GM13976 (cell line): ENCODE measurements at regions not wholly inside any gene's neighbourhood (a gene's known extent, or its start where the extent isn't known, plus 50 kb on each side); places are given as distances from the start of the nearest gene placed in this dataset.

ENCODE experiments used
- DNase-seq: peaks from one replicate; pipeline ENCODE4 v3.0.0; 2012; ENCODE audit warnings: low spot score
- CTCF ChIP-seq: IDR thresholded peaks from 2 replicates; pipeline ENCODE4 v1.5.1; 2012; ENCODE audit warnings: borderline replicate concordance, mild to moderate bottlenecking; ENCODE audit not compliant: insufficient read depth; ENCODE audit errors: extremely low read depth, missing control alignments, control extremely low read depth
- in situ Hi-C: fragments of 300-500 bp; cut with MboI; formaldehyde crosslinking; loops from one replicate; pipeline ENCODE4 v1.12.0; 2022; ENCODE audit warnings: low sequenced_read_pairs, mixed read lengths, inconsistent platforms; ENCODE audit not compliant: unreplicated experiment

GRCh38 chr11:33500861-33501479 is 199.7 kb downstream of the C11orf91 start:
- DNase-seq: no peak
- TF ChIP-seq CTCF: no peak
- in situ Hi-C loops: no loop called here

- no peak for TF ChIP-seq CTCF
- no peak for DNase-seq
- in situ Hi-C loops: no loop called here
These were observed 200.3 kb downstream of the C11orf91 start for GRCh38 chr11:33500332-33500731.

GRCh38 chr11:33492596-33492995 is 208.0 kb downstream of the C11orf91 start:
- no peak for TF ChIP-seq CTCF
- no peak for DNase-seq
- in situ Hi-C loops: no loop called here

GRCh38 chr11:33490842-33491370 is 209.7 kb downstream of the C11orf91 start:
- DNase-seq: no peak
- TF ChIP-seq CTCF: no peak
- in situ Hi-C loops: no loop called here

- in situ Hi-C loops: no loop called here
- TF ChIP-seq CTCF: no peak
- no peak for DNase-seq
These were observed 211.7 kb downstream of the C11orf91 start for GRCh38 chr11:33488971-33489370.

- TF ChIP-seq CTCF: no peak
- DNase-seq: no peak
These were observed 220.0 kb downstream of the C11orf91 start for GRCh38 chr11:33480626-33481025.

More at GRCh38 chr11:33480626-33481025, 220.0 kb downstream of the C11orf91 start:
- in situ Hi-C loops: no loop called here
